HCT116 (cell line): ENCODE measurements at regions not wholly inside any gene's neighbourhood (a gene's known extent, or its start where the extent isn't known, plus 50 kb on each side); places are given as distances from the start of the nearest gene placed in this dataset.

Experiments used
- CTCF ChIP-seq, 3 experiments: fragments of 200-600 bp in 1 of 3; sonication (generic) in 1 of 3; IDR thresholded peaks in 2 of 3; conservative IDR thresholded peaks in 1 of 3; 2 replicates each; pipeline ENCODE4 v1.5.1; 2012 to 2017; ENCODE audit warnings: low read depth in 2 of 3, low read length in 2 of 3, antibody characterized with exemption in 1 of 3, borderline replicate concordance in 1 of 3, control low read depth in 1 of 3, mild to moderate bottlenecking in 1 of 3, mixed read lengths in 1 of 3, mixed run types in 1 of 3, moderate library complexity in 1 of 3; ENCODE audit not compliant: insufficient read depth in 1 of 3
- EZH2 ChIP-seq: fragments of 200-600 bp; sonication (generic); IDR thresholded peaks from 2 replicates; pipeline ENCODE4 v1.6.1; 2017; ENCODE audit warnings: antibody characterized with exemption, mixed run types
- JUND ChIP-seq: IDR thresholded peaks from 2 replicates; pipeline ENCODE4 v1.6.1; 2012
- POLR2A ChIP-seq: IDR thresholded peaks from 2 replicates; pipeline ENCODE4 v1.7.0; 2011; ENCODE audit warnings: borderline replicate concordance; ENCODE audit not compliant: insufficient read depth, insufficient read length; ENCODE audit errors: extremely low read depth
- POLR2AphosphoS5 ChIP-seq: IDR thresholded peaks from 2 replicates; pipeline ENCODE4 v1.6.1; 2011; ENCODE audit warnings: mild to moderate bottlenecking, low read depth, low read length, moderate library complexity
- RAD21 ChIP-seq: IDR thresholded peaks from 2 replicates; pipeline ENCODE4 v1.6.1; 2012; ENCODE audit warnings: low read depth, mild to moderate bottlenecking
- TF ChIP-seq, protein P1 (sequence below): IDR thresholded peaks from 2 replicates; pipeline ENCODE4 v1.6.1; 2012

- no peak for TF ChIP-seq CTCF (IDR thresholded peaks at IDR 0.05 in 2 of 3, conservative IDR thresholded peaks at IDR 0.05 in 1 of 3; ENCODE audit: borderline replicate concordance in 1 of 3, insufficient read depth in 1 of 3, low read depth in 2 of 3, low read length in 2 of 3)
- TF ChIP-seq, protein P1, sequence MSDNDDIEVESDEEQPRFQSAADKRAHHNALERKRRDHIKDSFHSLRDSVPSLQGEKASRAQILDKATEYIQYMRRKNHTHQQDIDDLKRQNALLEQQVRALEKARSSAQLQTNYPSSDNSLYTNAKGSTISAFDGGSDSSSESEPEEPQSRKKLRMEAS = no peak
- TF ChIP-seq POLR2A = no peak
- TF ChIP-seq POLR2AphosphoS5 = no peak
- no peak for TF ChIP-seq JUND
- TF ChIP-seq RAD21 = no peak
- TF ChIP-seq EZH2 = no peak
These were observed 252.8 kb downstream of the MREG start for GRCh38 chr2:215760557-215760956.
